ENCODE measurements at regions not wholly inside any gene's neighbourhood (a gene's known extent, or its start where the extent isn't known, plus 50 kb on each side); places are given as distances from the start of the nearest gene placed in this dataset.

- no peak for TF ChIP-seq CBX5 (IDR thresholded peaks at IDR 0.05; ENCODE audit: low read depth, low read length)
- no peak for TF ChIP-seq JUND (IDR thresholded peaks at IDR 0.05; ENCODE audit: low read length)
- no peak for TF ChIP-seq ZNF274 (IDR thresholded peaks at IDR 0.05; ENCODE audit: borderline replicate concordance, extremely low read depth, low read length)
- TF ChIP-seq NRF1 (IDR thresholded peaks at IDR 0.05; ENCODE audit: low read depth, low read length) = no peak
- TF ChIP-seq E2F6 (IDR thresholded peaks at IDR 0.05) = no peak
- no peak for TF ChIP-seq GTF2F1 (IDR thresholded peaks at IDR 0.05; ENCODE audit: borderline replicate concordance, low read depth, low read length)
- no peak for TF ChIP-seq HDAC2 (IDR thresholded peaks at IDR 0.05; ENCODE audit: borderline replicate concordance in 1 of 2, low read depth in 2 of 2, low read length in 2 of 2)
- no peak for TF ChIP-seq SP1 (IDR thresholded peaks at IDR 0.05; ENCODE audit: low read depth, low read length)
- no peak for TF ChIP-seq CHD2 (IDR thresholded peaks at IDR 0.05; ENCODE audit: low read length)
- no peak for TF ChIP-seq TAF1 (IDR thresholded peaks at IDR 0.05; ENCODE audit: low read depth, low read length)
- H3K23me2 ChIP-seq (ENCODE audit: low read depth, low read length) = no peaks in the 10 kb centered on the region
- no peak overlapping the region for H4K91ac ChIP-seq (replicated peaks; ENCODE audit: insufficient read length, low read length)
- no peak overlapping the region for H3K56ac ChIP-seq (replicated peaks; ENCODE audit: insufficient read length, low read depth, low read length)
- no peak overlapping the region for H2BK15ac ChIP-seq (ENCODE audit: low read length)
- H3K27ac ChIP-seq (ENCODE audit: low read depth, low read length) = no peak overlapping the region
- no peak overlapping the region for H4K5ac ChIP-seq (ENCODE audit: insufficient read length, low read depth, low read length)
- POLR2A ChIA-PET (ENCODE audit: partially characterized antibody) = no interaction called here
- no peak overlapping the region for H3K4me3 ChIP-seq (ENCODE audit: extremely low read depth in 1 of 4, insufficient read depth in 2 of 4, low read depth in 3 of 4, low read length in 4 of 4)
- no peaks in the 10 kb centered on the region for H3K79me1 ChIP-seq (ENCODE audit: low read depth, low read length)
- H3K9me3 ChIP-seq (ENCODE audit: insufficient read depth in 2 of 2, low read depth in 1 of 2, low read length in 1 of 2) = peaks cover 0 to 4% of the 10 kb centered on the region in 2 experiments; a peak in 1 of 4 replicates
- DNase-seq (ENCODE audit: low read depth in 1 of 2, low spot score in 2 of 2) = no peak
- no peaks in the 10 kb centered on the region for H4K20me1 ChIP-seq (replicated peaks in 1 of 2; ENCODE audit: control insufficient read depth in 1 of 2, insufficient read depth in 2 of 2, low read length in 2 of 2)
- H3K4ac ChIP-seq (replicated peaks; ENCODE audit: insufficient read length, low read depth, low read length) = no peak overlapping the region
- H3K27me3 ChIP-seq (replicated peaks in 1 of 4; ENCODE audit: control insufficient read depth in 3 of 4, extremely low read depth in 1 of 4, insufficient read depth in 3 of 4, low read length in 3 of 4) = no peaks in the 10 kb centered on the region
- no peak overlapping the region for H2BK120ac ChIP-seq (replicated peaks; ENCODE audit: low read depth, low read length)
- no peak overlapping the region for H2BK20ac ChIP-seq (ENCODE audit: low read length)
- H3K4me1 ChIP-seq (replicated peaks in 1 of 4; ENCODE audit: control insufficient read depth in 3 of 4, insufficient read depth in 4 of 4, low read length in 3 of 4) = peaks cover 0 to 12% (median 2%) of the 10 kb centered on the region in 4 experiments; a peak in 3 of 7 replicates
- H4K8ac ChIP-seq (ENCODE audit: extremely low read depth, insufficient read depth, low read length) = no peak overlapping the region
- H2AK5ac ChIP-seq (ENCODE audit: low read depth, low read length) = no peak overlapping the region
- H2AFZ ChIP-seq (ENCODE audit: low read length) = no peak overlapping the region
- H3K36me3 ChIP-seq (ENCODE audit: control insufficient read depth in 2 of 4, insufficient read depth in 4 of 4, low read length in 3 of 4) = peaks cover 0 to 3% (median 0%) of the 10 kb centered on the region in 4 experiments; a peak in 3 of 8 replicates
- no peak for FAIRE-seq
- CTCF ChIA-PET (ENCODE audit: partially characterized antibody) = no interaction called here
- no peak overlapping the region for H3K4me2 ChIP-seq (ENCODE audit: insufficient read depth in 1 of 2, low read depth in 2 of 2, low read length in 2 of 2)
- H3K18ac ChIP-seq (ENCODE audit: extremely low read depth, low read length) = no peak overlapping the region
- no peak overlapping the region for H2BK12ac ChIP-seq (ENCODE audit: low read depth, low read length)
- no peak overlapping the region for H3K9ac ChIP-seq (replicated peaks in 1 of 4; ENCODE audit: extremely low read depth in 1 of 4, low read depth in 3 of 4, low read length in 3 of 4)
- no peaks in the 10 kb centered on the region for H3K79me2 ChIP-seq (ENCODE audit: control insufficient read depth in 1 of 2, insufficient read depth in 2 of 2, low read length in 2 of 2)
- WGBS, 2 experiments (ENCODE audit: extremely low coverage in 1 of 2, insufficient coverage in 1 of 2, insufficient read length in 1 of 2, insufficient replicate concordance in 2 of 2, low coverage in 1 of 2, low lambda C conversion rate in 2 of 2, missing lambda C conversion rate in 1 of 2) = 81% methylated on average over 6 of the region's 6 CpGs; no CpG with 5 or more reads in 1 of the 2 experiments
- no peak overlapping the region for H2BK5ac ChIP-seq (ENCODE audit: low read depth, low read length)
- H3K23ac ChIP-seq (ENCODE audit: insufficient read length) = no peak overlapping the region
- no peak overlapping the region for H3K14ac ChIP-seq (ENCODE audit: insufficient read length)
Measured at GRCh38 chrX:94493405-94493804, 819.4 kb downstream of the FAM133A start.

Data from H1 (cell line).